Right lung (tissue), 2 donors: ENCODE measurements at regions not wholly inside any gene's neighbourhood (a gene's known extent, or its start where the extent isn't known, plus 50 kb on each side); places are given as distances from the start of the nearest gene placed in this dataset.
"Not testable (repeated sequence)": the region's sequence is repeated elsewhere in the genome, so short reads cannot be mapped to it uniquely, and the experiment has no call there.

Experiments
- DNase-seq, 2 donors: peaks; one replicate each; pipeline ENCODE4 v3.0.0-alpha.2; 2013

- no peak for DNase-seq
Observed at GRCh38 chr7:113030489-113030888, 56.1 kb downstream of the GPR85 start.

GRCh38 chr7:113026941-113027340 is 59.7 kb downstream of the GPR85 start:
- DNase-seq, result no peak

DNA sequence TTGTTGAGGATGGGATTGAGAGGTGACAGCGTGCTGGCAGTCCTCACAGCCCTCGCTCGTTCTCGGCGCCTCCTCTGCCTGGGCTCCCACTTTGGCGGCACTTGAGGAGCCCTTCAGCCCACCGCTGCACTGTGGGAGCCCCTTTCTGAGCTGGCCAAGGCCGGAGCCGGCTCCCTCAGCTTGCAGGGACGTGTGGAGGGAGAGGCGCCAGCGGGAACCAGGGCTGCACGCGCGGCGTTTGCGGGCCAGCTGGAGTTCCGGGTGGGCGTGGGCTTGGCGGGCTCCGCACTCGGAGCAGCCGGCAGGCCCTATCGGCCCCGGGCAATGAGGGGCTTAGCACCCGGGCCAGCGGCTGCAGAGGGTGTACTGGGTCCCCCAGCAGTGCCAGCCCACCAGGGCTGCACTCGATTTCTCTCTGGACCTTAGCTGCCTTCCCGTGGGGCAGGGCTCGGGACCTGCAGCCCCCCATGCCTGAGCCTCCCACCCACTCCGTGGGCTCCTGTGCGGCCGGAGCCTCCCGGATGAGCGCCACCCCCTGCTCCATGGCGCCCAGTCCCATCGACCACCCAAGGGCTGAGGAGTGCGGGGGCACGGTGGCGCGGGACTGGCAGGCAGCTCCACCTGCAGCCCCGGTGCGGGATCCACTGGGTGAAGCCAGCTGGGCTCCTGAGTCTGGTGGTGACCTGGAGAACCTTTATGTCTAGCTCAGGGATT is 69.3 kb downstream of the GPR85 start:
- not testable (repeated sequence) for DNase-seq

- DNase-seq, result peak; percentile 15 to 16
Observed at GRCh38 chr7:113015034-113015645, 71.5 kb downstream of the GPR85 start.

DNA sequence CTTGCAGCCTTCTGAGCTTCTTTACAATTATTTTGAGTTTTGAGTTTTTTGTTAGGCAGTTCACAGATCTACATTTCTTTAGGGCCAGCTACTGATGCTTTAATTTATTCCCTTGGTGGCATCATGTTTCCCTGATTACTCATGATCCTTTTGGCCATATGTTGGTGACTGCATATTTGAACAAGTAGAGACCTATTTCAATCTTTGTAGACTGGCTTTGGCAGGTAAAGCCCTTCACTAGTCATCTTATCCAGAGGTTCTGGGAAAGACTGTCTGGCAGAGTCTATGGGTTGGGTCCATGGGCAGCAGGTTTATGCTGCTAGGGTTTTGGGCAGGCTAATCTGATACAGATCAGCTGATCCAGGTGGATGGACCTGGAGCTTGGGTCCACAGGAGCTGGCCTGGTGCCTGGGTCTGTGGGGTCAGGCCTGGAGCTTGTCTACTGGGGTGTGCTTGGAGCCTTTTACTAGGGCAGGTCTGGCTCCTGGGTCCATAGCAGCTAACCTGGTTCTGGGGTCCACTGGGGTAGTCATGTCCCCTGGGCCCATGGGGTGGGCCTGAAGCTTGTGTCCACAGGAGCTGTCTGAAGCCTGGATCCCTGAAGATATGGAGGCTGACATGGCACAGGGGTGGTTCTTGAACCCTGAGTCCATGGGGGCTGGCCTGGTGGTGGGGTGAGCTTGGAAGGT is 72.7 kb downstream of the GPR85 start:
- DNase-seq, result no peak

GRCh38 chr7:113012862-113013261 is 73.8 kb downstream of the GPR85 start:
- not testable (repeated sequence) for DNase-seq

GRCh38 chr7:113010377-113010776 is 76.2 kb downstream of the GPR85 start:
- DNase-seq, result no peak

DNA sequence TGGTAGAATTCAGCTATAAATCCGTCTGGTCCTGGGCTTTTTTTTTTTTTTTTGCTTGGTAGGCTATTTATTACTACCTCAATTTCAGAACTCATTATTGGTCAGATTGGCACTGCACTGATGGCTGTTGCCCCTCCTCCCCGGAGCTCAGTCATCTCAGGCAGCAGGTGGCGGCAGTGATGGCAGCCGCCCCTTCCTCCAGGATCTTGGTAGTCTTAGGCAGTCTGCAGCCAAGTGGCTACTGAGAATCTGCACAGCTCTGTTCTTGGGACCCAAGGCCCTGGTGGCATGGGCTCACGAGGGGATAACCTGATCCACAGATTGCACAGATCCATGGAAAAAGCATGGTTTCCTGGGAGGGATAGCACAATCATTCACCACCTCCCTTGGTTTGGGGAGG is 77.9 kb downstream of the GPR85 start:
- no peak for DNase-seq

DNA sequence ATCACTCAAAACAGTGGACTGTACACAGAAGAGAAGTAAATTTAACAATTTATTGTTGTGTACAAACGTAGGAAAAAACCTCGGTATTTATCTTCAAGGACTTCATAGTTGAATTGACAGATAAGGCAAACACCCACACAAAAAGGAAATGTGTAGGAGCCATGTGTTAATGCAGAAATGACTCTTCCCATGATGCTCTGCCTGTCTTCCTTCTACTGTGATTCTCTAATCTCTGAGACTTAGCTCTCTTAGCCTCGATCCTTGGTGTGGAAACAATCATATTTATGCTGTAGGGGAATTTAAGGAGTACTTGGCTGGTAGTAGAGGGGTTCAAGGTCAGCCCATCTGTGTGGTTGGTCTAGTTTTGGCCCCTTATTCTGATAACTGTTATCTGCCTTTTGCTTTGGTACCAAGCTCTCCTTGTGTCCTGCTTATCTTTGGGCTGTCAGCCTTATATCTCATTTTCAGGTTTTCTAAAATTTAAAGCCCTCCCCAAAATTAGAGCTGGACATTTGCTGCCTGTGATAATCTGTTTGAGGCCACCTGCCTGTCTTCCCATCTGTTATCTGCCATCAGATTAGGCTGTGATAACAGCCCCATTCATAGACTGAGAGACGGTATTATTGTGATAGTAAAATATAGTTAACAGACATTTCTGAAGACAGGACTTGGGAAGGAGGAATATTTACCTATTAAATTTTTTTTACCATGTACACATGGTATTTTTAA is 81.7 kb downstream of the GPR85 start:
- no peak for DNase-seq

DNA sequence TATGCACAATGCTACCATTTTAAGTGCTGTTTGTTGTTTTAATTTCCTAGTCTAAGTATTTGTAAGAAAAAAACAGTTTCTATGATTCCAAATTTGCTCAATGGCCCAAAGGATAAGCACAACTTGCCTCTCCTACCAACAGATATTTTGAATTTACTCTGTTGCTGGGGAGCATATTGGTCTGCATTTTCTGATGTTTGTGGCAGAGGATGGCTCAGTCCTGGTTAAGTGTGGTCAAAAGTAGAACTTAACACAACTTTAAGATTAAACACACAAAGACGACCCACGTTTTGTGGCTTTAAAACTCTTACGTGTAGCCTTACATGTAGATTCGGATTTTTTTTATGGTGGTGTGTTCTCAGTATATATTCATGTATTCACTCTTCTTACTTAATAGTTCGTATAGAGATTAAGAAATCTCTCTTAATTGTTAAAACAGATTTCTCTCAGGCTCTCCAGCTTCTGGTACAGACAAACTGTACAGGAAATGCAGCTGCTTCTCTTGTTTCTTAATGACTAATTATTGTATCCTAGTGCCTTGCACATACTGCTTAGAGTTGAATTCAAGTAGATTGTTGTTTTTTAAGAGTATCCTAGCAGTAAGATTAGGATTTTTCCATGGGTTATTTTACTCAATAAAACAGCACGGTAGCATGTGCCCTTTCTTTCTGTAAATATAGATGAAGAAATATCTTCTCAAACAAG is 86.2 kb downstream of the GPR85 start:
- DNase-seq, result peak in 1 of 2 donors; percentile 1

GRCh38 chr7:112997831-112998230 is 88.8 kb downstream of the GPR85 start:
- no peak for DNase-seq

GRCh38 chr7:112996331-112996871 is 90.2 kb downstream of the GPR85 start:
- no peak for DNase-seq

DNA sequence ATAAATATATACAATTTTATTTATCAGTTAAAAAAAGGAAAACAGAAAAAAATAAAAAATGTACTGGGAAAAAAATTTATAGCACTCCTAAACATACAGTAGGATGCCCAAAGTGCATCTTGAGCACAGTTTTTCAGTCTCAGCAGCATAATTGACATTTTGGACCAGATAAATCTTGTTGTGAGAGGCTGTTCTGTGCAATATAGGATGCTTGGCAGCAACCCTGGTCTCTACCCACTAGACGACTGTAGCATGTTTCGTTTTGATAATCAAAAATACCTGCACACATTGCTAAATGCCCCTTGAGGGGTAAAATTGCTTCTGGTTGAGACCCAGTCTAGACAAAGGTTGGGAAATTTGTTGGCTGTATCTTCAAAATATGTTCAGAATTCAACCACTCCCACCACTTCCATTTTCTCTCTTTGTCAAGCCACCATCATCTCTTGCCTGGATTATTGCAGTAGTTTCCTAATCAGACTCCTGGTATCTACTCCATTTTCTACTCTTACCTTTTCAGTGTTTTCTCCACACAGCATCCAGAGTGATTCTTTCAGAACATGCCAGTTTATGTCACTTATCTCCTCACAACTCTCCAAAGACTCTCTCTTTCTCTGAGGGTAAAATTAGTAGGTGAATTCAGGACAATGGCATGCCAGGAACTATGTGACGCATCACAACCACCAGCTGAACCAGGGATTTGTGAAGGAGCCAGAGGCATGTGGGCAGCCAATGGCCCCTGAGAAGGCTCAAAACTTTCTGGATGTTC is 91.4 kb downstream of the GPR85 start:
- DNase-seq, result no peak

DNA sequence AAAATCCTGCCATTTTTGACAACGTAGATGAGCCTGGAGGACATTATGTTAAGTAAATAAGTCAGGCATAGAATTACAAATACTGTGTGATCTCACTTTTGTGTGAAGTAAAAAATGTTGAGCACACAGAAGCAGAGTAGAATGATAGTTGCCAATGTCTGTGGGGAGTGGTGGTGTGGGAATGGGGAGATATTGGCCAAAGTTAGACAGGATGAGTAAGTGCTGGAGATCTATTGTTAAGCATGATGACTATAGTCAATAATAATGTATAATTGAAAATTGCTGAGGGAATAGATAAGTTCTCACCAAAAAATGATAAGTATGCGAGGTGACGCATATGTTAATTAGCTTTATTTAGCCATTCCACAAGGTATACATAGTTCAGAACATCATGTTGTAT is 92.0 kb downstream of the GPR85 start:
- DNase-seq, result no peak

GRCh38 chr7:112990624-112991023 is 96.0 kb downstream of the GPR85 start:
- DNase-seq, result no peak

GRCh38 chr7:112989531-112989930 is 97.1 kb downstream of the GPR85 start:
- DNase-seq, result no peak

DNA sequence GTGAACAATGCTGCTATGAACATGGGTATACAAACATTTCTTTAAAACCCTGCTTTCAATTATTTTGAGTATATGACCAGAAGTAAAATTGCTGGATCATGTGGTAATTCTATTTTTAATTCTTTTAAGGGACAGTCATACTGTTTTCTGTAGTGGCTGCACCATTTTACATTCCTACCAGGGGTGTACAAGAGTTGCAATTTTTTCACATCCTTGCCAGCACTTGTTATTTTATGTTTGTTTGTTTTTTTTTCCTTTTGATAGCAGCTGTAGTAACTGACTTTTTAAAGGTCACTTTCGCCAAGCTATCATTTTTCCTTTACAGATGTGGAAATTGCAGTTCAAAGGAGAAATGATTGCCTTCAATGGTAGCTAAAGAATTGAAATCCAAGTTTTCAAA is 99.5 kb downstream of the GPR85 start:
- DNase-seq, result no peak

- DNase-seq, result no peak
Observed at GRCh38 chr7:112986256-112987031, 100.2 kb downstream of the GPR85 start.

- DNase-seq, result no peak
Observed at GRCh38 chr7:112985377-112985987, 101.1 kb downstream of the GPR85 start.
